HG03520 (cell line): ENCODE measurements at regions not wholly inside any gene's neighbourhood (a gene's known extent, or its start where the extent isn't known, plus 50 kb on each side); places are given as distances from the start of the nearest gene placed in this dataset.
"Not testable (repeated sequence)": the region's sequence is repeated elsewhere in the genome, so short reads cannot be mapped to it uniquely, and the experiment has no call there.

Source experiments
- ATAC-seq: cut with Tn5 transposase; IDR thresholded peaks from one replicate; pipeline ENCODE4 v1.9.1; 2021; ENCODE audit warnings: mild to moderate bottlenecking, moderate library complexity; ENCODE audit not compliant: unreplicated experiment

- ATAC-seq = no peak
Observed at GRCh38 chr10:105757302-105757701, 1116.2 kb downstream of the SORCS3 start.

- ATAC-seq = no peak
Observed at GRCh38 chr10:105756386-105756785, 1115.3 kb downstream of the SORCS3 start.

GRCh38 chr10:105751688-105752087 is 1110.6 kb downstream of the SORCS3 start:
- no peak for ATAC-seq

- ATAC-seq = no peak
Observed at GRCh38 chr10:105745596-105746148, 1104.6 kb downstream of the SORCS3 start.

GRCh38 chr10:105743343-105744056 is 1102.4 kb downstream of the SORCS3 start:
- ATAC-seq = no peak

GRCh38 chr10:105742923-105743322 is 1101.8 kb downstream of the SORCS3 start:
- ATAC-seq = no peak

- ATAC-seq = no peak
Observed at GRCh38 chr10:105742184-105742583, 1101.1 kb downstream of the SORCS3 start.

- no peak for ATAC-seq
Observed at GRCh38 chr10:105734479-105734878, 1093.4 kb downstream of the SORCS3 start.

GRCh38 chr10:105733924-105734323 is 1092.8 kb downstream of the SORCS3 start:
- no peak for ATAC-seq

- ATAC-seq = no peak
Observed at GRCh38 chr10:105729428-105729827, 1088.3 kb downstream of the SORCS3 start.

GRCh38 chr10:105727586-105727985 is 1086.5 kb downstream of the SORCS3 start:
- ATAC-seq = not testable (repeated sequence)

- no peak for ATAC-seq
Observed at GRCh38 chr10:105727131-105727530, 1086.0 kb downstream of the SORCS3 start.

- no peak for ATAC-seq
Observed at GRCh38 chr10:105726149-105726548, 1085.1 kb downstream of the SORCS3 start.

GRCh38 chr10:105725007-105725406 is 1083.9 kb downstream of the SORCS3 start:
- no peak for ATAC-seq

GRCh38 chr10:105718207-105718995 is 1077.3 kb downstream of the SORCS3 start:
- no peak for ATAC-seq

- no peak for ATAC-seq
Observed at GRCh38 chr10:105714728-105715127, 1073.6 kb downstream of the SORCS3 start.

- no peak for ATAC-seq
Observed at GRCh38 chr10:105707603-105708002, 1066.5 kb downstream of the SORCS3 start.

GRCh38 chr10:105706281-105707026 is 1065.4 kb downstream of the SORCS3 start:
- no peak for ATAC-seq

GRCh38 chr10:105702211-105702610 is 1061.1 kb downstream of the SORCS3 start:
- ATAC-seq = no peak

GRCh38 chr10:105700218-105700617 is 1059.1 kb downstream of the SORCS3 start:
- ATAC-seq = no peak

GRCh38 chr10:105699504-105699903 is 1058.4 kb downstream of the SORCS3 start:
- ATAC-seq = no peak
